Stimulated activated CD8-positive, alpha-beta memory T cell treated with anti-CD3 and anti-CD28 coated beads, Interleukin-7, amount 100 ng/mL, for 24 hours (primary cell): ENCODE measurements at regions not wholly inside any gene's neighbourhood (a gene's known extent, or its start where the extent isn't known, plus 50 kb on each side); places are given as distances from the start of the nearest gene placed in this dataset.

ENCODE experiments used
- DNase-seq: peaks from one replicate; pipeline ENCODE4 v3.0.0-alpha.2; 2020; ENCODE audit warnings: low read depth

DNA sequence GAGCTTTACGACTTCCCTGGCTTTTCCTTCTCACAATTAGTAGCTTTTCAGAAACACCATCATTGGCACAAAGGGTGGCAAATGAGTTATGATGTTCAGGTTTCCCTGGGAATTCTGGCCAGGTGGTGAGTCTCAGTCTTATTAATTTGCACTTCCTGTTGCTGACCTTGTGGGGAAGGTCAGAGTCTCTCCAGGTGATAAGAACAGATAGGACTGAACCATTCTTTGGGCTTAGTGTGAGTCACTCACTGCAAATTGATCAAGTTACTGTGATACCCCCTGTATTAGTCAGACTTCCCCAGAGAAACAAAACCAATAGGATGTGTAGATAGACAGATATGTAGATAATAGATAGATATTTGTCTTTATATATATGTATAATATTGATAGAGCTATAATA, 53.8 kb upstream of the RANBP3L start:
- no peak for DNase-seq

DNA sequence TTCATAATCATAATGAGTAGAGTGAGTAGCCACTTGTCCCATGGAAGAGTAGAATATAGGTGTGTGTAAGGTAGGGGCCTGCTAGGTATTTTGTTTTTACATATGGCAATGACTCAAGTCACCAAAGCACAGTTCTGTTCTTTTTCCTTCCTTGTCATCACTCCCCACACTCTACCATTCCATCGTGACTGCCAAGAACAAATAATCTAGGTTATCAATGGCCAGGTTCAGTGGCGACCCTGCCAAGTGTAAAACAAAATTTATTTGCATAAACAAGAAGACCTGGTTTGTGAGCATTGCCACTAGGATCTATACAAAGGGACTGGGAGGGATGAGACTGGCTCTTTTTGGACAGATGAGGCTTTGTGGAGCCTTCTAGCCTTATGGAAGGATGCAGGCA, 55.2 kb upstream of the RANBP3L start:
- no peak for DNase-seq

DNA sequence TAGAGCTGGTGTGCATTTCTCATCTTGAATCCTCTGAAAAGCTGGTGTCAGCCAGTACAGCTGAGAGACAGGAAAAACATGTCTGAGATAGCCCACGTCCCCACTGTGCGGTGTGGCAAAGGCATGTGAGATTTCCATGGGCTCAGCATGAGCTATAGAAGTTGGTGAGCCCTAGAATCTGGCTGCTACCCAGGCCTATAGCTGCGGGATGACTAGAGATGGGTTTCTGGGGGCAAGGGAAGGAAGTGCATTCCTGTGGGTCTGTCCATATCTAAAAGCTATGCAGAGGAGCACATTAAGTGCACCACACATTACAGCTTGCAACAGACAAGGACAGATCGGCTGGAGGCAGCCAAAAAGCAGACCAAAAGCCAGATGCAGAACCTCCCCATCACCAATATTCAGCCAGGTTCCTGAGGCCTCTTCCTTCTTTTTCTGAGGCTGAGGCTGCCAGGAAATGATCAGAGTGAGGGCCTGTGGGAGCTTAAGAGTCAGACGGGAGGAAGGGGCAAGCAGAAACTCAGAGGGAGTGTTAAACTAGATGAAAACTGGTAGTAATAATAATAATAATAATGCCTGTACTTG, 55.8 kb upstream of the RANBP3L start:
- DNase-seq: no peak

DNA sequence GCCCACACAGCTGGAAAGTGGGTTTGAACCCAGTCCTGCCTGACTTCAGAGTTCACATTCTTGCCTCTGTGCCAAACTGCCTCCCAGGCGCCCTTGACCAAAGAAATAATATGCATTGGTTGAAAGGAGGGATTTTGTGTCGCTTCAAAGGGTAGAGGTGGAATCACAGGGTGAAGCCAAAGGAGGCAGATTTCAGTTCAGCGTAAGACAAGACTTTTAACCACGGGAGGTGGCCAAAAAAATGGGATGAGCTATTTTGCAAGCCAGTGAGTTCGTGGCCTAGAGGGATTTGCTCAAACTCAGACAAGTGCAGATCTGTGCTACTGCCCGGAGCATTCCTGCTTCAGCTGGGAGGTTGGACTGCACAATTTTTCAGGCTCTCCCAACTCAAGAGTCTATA, 57.6 kb upstream of the RANBP3L start:
- DNase-seq: no peak

- no peak for DNase-seq
These were observed 58.6 kb upstream of the RANBP3L start for GRCh38 chr5:36360307-36360706.

DNA sequence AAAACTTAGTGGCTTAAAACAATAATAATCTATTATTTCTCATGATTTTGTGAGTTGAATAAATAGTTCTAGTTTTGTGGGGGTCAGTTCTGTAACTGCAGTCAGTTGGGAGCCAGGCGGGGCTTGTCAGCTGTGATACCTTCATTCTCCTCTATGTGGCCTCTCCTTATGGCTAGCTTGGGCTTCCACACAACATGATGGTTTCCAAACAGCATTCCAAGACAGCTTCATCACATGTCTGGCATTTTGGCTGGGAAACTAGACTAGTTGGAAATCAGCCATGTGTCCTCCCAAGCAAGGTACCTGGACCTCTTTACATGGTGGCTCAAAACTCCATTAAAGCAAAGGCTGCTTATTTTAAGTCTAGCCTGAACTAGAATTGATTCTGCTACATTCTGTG, 61.4 kb upstream of the RANBP3L start:
- no peak for DNase-seq

DNA sequence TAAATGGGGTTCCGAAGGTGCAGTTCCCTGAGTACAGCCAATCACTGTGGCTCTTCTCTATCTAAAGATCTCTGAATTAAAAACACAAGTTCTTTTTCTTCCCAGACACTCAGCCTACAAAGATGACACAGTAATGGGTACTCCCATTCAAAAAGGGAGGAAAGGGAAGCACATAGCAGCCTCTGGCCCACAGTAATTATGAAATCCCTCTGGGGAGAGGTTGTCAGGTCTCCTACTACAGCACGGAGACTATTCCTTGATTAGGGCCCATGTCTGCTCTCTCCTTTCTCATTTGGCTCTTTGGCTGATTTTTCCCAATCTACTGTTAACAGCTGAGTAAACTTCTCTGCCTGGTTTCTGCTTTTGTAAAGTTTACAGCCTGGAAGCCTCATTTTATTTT, 62.0 kb upstream of the RANBP3L start:
- DNase-seq: no peak

GRCh38 chr5:36364473-36364872, 62.8 kb upstream of the RANBP3L start:
- DNase-seq: no peak

DNA sequence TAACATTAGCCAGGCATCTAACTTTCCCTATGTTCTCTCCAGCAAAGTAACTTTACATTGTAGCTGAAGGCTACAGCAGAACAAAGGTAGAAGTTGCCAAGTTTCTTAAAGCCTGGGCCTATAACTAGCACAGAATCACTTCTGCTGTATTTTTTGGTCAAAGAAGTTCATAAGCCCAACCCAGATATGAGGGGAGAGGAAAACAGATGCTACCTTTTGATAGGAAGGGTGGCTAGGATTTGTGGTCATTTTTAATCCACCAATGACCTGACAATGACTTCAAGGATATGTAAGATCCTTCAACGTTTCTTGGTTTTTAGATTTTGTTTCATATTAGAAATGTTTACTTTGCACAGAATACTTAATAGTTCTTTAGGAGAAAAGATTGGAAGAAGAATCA, 64.2 kb upstream of the RANBP3L start:
- DNase-seq: no peak

DNA sequence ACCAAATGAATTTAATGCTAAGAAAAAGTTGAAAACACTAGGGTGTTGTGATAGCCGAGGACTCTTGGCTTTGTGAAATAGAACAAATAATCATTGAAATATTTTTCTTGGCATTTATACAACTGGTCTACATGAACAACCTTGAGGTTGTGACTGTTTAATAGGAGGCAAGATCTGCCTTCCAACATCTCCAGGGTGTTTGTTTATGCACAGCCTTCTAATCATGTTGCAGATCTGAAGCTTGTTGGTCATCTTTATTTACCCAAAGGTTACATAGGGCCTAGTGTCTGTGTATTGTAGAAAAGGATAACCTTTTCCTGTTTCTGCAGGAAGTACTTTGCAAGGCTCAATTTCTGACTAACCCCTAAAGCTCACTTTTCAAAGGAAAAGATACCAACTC, 65.2 kb upstream of the RANBP3L start:
- no peak for DNase-seq

DNA sequence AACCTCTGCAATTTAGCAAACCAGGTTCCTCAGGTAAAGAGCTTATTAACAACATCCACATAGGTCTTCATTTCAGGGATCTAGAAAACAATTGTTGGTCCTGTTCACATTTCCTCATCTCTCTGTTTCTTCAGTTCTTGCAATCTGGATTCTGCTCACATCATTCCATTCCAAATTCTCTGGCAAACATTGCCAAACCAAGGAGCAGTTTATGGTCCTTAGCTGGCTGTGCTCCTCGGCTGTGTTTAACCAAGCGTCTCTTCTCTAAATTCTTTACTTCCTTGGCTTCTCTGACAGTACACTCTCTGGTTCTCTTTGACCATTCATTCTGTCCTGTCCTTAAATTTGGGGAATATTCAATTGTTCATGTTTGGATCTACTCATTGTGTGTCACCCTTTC, 65.8 kb upstream of the RANBP3L start:
- DNase-seq: no peak

DNA sequence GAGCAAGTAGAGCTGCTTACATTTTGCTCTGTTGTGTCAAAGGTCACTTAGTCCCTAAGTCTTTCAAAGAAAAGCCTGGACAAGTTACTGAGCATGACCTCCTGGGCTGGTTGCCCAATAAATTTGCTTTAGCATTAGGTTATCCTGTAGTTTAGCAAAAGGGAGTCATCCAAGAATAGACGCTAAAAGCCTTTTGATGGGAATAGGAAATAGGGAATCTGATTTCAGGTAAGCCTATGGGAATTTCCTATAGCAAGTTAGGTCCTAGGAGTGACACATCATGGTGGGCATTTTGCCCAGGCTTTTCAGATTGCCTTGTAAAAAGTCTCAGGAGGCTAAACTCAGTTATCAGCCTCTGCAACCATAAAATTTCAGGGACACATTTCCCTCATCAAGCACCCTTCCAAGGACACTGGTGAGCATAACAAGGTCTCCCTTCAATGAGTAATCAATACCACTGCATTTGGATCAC, 67.6 kb upstream of the RANBP3L start:
- DNase-seq: no peak

DNA sequence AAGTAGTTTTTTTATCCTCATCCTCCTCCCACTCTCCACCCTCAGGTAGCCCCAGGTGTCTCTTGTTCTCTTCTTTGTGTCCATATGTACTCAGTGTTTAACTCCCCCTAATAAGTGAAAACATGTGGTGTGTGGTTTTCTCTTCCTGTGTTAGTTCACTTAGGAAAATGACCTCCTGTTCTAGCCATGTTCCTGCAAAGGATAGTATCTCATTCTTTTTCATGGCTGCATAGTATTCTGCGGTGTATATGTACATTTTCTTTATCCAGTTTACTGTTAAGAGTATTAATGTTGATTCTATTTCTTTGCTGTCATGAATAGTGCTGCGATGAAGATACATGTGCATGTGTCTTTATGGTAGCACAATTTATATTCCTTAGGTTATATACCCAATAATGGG, 68.4 kb upstream of the RANBP3L start:
- no peak for DNase-seq

- DNase-seq: no peak
These were observed 69.7 kb upstream of the RANBP3L start for GRCh38 chr5:36371366-36371765.

DNA sequence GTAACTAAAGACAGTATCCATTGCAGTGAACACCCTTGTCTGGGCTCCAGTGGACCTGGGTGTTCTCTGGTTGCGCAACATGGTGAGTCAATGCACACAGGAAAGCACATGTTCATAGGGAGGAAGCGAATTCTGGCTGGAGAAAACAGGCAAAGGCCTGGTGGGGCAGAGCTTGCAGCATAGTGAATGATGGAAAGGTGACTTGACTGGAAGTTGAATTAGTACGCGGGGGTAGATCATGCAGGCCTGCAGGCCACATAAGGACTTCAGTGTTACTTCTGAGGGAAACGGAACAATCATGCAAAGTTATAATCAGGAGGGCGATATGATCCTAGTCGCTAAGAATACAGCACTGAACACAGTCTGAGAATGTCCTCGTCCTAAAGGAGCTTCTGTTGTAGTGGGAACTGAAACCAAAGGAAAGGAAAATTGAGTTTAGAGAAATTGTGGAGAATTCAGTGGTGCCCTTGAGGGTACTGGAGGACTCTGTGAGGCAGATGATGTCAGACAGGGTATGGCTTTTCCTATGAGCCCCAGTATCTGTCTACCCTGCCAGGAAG, 71.9 kb upstream of the RANBP3L start:
- DNase-seq: no peak

DNA sequence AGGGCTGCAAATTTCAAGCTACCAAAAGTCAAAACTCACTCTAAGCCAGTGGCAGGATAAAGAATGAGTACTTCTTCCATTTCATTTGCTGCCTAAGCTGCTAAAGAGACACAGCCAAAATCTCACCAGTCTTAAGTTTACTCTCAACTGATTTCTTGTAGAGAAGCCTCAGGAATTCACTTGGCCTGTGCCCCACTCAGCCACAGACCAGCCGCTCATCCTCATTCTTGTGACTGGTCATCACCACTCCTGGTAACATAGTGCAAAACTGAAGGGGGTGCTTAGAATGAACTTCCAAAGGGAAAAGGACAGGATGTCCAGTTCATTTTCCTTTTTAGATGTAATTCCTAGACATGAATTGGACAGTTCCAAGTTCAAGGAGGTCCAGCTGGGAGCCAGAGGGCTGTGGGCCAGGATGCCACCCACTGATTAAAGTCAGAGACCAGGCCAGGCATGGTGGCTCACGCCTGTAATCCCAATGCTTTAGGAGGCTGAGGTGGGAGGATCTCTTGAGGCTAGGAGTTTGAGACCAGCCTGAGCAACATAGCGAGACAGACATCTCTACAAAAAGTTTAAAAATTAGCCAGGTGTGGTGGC, 72.7 kb upstream of the RANBP3L start:
- no peak for DNase-seq

- DNase-seq: no peak
These were observed 75.5 kb upstream of the RANBP3L start for GRCh38 chr5:36377192-36377591.

- no peak for DNase-seq
These were observed 76.8 kb upstream of the RANBP3L start for GRCh38 chr5:36378551-36378950.

DNA sequence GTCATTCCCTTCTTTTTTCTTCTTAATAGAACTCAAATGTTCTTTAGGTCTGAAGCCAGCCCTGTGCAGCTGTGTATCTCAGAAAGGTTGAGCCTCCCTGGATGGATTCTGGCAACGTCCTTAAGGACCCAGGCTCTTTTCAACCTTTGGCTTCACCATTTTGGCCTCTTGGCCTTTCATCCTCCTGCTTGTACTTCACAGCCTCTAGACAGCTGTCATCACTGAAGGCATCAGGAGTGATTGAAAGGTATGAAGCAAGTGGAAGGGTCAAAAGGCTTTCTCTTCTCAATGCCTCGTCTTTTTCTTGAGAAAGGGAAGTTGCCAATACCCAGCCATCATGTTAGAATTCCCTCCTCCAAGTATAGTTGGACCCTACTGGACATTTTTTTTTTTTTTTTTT, 81.2 kb upstream of the RANBP3L start:
- no peak for DNase-seq

DNA sequence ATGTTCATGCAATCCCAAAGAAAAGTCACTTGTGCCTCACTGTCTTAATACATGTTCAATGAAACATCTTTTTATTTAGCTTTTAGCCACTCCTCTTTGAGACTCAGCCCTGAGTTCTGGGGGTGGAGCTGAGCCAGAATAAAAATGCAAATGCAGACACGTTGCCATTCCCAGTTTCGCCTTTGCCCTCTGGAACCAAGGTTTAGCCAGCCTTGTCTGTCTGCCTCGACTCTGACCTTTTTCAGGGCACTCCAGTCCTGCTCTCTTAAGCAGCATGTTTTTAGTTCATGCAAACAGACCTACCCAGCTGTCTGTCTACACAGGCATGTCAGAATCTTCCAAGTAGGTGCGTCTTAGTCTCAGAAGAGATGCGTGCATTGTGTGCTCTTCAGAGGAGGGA, 82.2 kb upstream of the RANBP3L start:
- DNase-seq: no peak

DNA sequence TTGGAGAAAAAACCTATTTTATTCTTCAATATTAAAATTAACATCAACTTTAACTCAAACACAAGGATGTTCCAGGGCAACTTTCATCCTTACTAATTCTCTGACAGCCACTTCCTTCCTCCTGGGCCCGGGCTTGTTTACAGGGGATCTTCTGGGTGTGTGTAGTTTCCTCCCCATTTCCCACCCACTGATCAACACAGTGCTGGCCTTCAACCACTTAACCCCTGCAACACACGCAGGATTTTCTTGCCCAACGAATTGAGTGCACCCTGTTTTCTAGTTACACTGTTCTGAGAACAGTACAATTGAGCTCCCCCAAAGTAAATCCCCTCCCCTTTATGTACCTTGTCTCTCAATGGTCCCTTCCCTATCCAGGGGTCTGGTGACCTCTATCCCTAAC, 83.1 kb upstream of the RANBP3L start:
- no peak for DNase-seq

- no peak for DNase-seq
These were observed 83.8 kb upstream of the RANBP3L start for GRCh38 chr5:36385495-36385894.

DNA sequence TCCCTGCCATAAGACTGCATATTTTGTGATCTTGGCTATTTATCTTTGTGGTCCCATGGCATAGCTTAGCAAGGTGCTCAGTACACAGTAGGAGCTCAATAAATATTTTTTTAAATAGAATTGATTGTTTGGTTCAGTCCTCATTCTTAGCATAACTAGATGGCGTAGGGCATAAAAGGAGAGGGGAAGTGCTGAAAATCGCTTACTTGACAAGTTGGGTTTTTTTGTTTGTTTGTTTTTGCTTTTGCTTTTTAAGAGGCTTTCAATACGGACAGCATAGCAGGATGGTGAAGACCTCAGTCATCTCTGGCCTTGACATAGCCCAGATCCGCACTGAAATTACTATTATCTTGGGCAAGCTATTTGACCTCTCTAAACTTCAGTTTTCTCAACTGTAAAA, 86.6 kb upstream of the RANBP3L start:
- no peak for DNase-seq

GRCh38 chr5:36389245-36389644, 87.5 kb upstream of the RANBP3L start:
- no peak for DNase-seq
